ENCODE measurements at regions not wholly inside any gene's neighbourhood (a gene's known extent, or its start where the extent isn't known, plus 50 kb on each side); places are given as distances from the start of the nearest gene placed in this dataset.

GRCh38 chr3:24937228-24937627, 442.6 kb upstream of the THRB start (continued):
- TF ChIP-seq ZNF462 (CRISPR knock-in tag; IDR thresholded peaks at IDR 0.05) (no peak), REST (IDR thresholded peaks at IDR 0.05; ENCODE audit: unreplicated experiment) (no peak)

- no peaks in the 10 kb centered on the region for H3K79me2 ChIP-seq (replicated peaks; ENCODE audit: insufficient read depth)
- H3K9me2 ChIP-seq (ENCODE audit: insufficient read depth): no peaks in the 10 kb centered on the region
- DNase-seq (ENCODE audit: low spot score) (no peak), ATAC-seq (no peak)
- no peak overlapping the region for H3K4me3 ChIP-seq
- Mint-ChIP-seq H3K4me1 (0 out of 3 replicates have a peak, but pooled peaks cover 2% of the 10 kb centered on the region), H3K36me3 (ENCODE audit: low read depth) (no peaks in the 10 kb centered on the region), H3K27me3 (ENCODE audit: insufficient read depth, low read depth, poor library complexity) (peaks cover 4% of the 10 kb centered on the region), H3K9me3 (no peaks in the 10 kb centered on the region), H3K4me3 (no peak overlapping the region), H3K27ac (no peak overlapping the region)
- H3K27me3 ChIP-seq (ENCODE audit: insufficient read depth): no peaks in the 10 kb centered on the region
- no peaks in the 10 kb centered on the region for H4K20me1 ChIP-seq (replicated peaks; ENCODE audit: insufficient read depth)
- H3K4me2 ChIP-seq: no peak overlapping the region
- no peak for TF ChIP-seq JUNB (IDR thresholded peaks at IDR 0.05; ENCODE audit: unreplicated experiment)
- TF ChIP-seq ZNF114 (CRISPR knock-in tag; IDR thresholded peaks at IDR 0.05): no peak
- H3K4me1 ChIP-seq (ENCODE audit: insufficient read depth): no peaks in the 10 kb centered on the region
- H3K36me3 ChIP-seq (ENCODE audit: insufficient read depth): no peaks in the 10 kb centered on the region
- H3F3A ChIP-seq (replicated peaks; ENCODE audit: low read depth): no peaks in the 10 kb centered on the region
- H3K27ac ChIP-seq (ENCODE audit: low read depth): no peak overlapping the region
- no peak overlapping the region for H2AFZ ChIP-seq
Observed at GRCh38 chr3:24937780-24938179, 443.1 kb upstream of the THRB start.
